ENCODE measurements at regions not wholly inside any gene's neighbourhood (a gene's known extent, or its start where the extent isn't known, plus 50 kb on each side); places are given as distances from the start of the nearest gene placed in this dataset.
A peak's percentile ranks its signal among the peaks of the same experiment; 100 is the strongest.

DNA sequence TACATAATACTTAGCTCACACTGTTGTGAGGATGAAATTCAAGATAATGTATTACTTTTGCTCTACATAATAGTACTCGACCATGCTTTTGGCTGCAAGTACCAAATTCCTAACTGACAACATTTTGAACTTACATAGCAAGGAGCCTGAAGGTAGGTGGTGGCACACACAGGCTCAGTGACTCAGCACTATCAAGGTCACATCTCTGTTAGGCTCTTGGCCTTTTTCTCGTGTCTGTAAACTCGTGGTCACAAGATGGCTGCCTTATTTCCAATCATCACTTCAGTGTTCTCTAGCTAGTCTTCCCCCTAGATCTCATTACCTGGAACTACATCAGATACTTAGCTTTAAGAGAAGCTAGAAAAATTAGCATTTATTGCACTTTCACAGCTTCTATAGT lies 61.4 kb upstream of the ABCB5 start:
- intact Hi-C loops (cut with DNase I) = no loop called here
- DNase-seq = no peak
- H3K4me1 ChIP-seq = no peaks in the 10 kb centered on the region
- no peak for FAIRE-seq
- no peaks in the 10 kb centered on the region for H3K36me3 ChIP-seq
- TF ChIP-seq, protein P1, sequence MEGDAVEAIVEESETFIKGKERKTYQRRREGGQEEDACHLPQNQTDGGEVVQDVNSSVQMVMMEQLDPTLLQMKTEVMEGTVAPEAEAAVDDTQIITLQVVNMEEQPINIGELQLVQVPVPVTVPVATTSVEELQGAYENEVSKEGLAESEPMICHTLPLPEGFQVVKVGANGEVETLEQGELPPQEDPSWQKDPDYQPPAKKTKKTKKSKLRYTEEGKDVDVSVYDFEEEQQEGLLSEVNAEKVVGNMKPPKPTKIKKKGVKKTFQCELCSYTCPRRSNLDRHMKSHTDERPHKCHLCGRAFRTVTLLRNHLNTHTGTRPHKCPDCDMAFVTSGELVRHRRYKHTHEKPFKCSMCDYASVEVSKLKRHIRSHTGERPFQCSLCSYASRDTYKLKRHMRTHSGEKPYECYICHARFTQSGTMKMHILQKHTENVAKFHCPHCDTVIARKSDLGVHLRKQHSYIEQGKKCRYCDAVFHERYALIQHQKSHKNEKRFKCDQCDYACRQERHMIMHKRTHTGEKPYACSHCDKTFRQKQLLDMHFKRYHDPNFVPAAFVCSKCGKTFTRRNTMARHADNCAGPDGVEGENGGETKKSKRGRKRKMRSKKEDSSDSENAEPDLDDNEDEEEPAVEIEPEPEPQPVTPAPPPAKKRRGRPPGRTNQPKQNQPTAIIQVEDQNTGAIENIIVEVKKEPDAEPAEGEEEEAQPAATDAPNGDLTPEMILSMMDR (IDR thresholded peaks at IDR 0.05) = no peak
- H3K27ac ChIP-seq = no peak overlapping the region
- no peak for ATAC-seq
- no peak overlapping the region for H3K4me3 ChIP-seq
- H3K27me3 ChIP-seq = no peaks in the 10 kb centered on the region
- WGBS, 2 donors = 67 to 75% methylated on average over 3 of the region's 3 CpGs
- H3K9me3 ChIP-seq = no peaks in the 10 kb centered on the region

GRCh38 chr7:20556091-20556490 lies 59.4 kb upstream of the ABCB5 start:
- 62 to 78% methylated on average over 4 of the region's 4 CpGs for WGBS, 2 donors
- FAIRE-seq = no peak

GRCh38 chr7:20557116-20557515 lies 58.4 kb upstream of the ABCB5 start:
- ATAC-seq (no peak), FAIRE-seq (no peak), DNase-seq (no peak)
- no peaks in the 10 kb centered on the region for H3K4me1 ChIP-seq
- TF ChIP-seq, protein P1 (IDR thresholded peaks at IDR 0.05) = no peak
- H3K36me3 ChIP-seq = no peaks in the 10 kb centered on the region
- H3K9me3 ChIP-seq = no peaks in the 10 kb centered on the region
- H3K4me3 ChIP-seq = no peak overlapping the region
- 71 to 95% methylated on average over 1 of the region's 1 CpG for WGBS, 2 donors
- H3K27me3 ChIP-seq = no peaks in the 10 kb centered on the region
- intact Hi-C loops (cut with DNase I) = no loop called here
- H3K27ac ChIP-seq = no peak overlapping the region

More at GRCh38 chr7:20556091-20556490, 59.4 kb upstream of the ABCB5 start:
- Histone ChIP-seq H3K36me3 (no peaks in the 10 kb centered on the region), H3K4me3 (no peak overlapping the region), H3K27ac (no peak overlapping the region), H3K4me1 (no peaks in the 10 kb centered on the region), H3K27me3 (no peaks in the 10 kb centered on the region), H3K9me3 (no peaks in the 10 kb centered on the region)
- no peak for ATAC-seq
- intact Hi-C loops (cut with DNase I) = no loop called here
- DNase-seq = no peak
- TF ChIP-seq, protein P1 (IDR thresholded peaks at IDR 0.05) = no peak

DNA sequence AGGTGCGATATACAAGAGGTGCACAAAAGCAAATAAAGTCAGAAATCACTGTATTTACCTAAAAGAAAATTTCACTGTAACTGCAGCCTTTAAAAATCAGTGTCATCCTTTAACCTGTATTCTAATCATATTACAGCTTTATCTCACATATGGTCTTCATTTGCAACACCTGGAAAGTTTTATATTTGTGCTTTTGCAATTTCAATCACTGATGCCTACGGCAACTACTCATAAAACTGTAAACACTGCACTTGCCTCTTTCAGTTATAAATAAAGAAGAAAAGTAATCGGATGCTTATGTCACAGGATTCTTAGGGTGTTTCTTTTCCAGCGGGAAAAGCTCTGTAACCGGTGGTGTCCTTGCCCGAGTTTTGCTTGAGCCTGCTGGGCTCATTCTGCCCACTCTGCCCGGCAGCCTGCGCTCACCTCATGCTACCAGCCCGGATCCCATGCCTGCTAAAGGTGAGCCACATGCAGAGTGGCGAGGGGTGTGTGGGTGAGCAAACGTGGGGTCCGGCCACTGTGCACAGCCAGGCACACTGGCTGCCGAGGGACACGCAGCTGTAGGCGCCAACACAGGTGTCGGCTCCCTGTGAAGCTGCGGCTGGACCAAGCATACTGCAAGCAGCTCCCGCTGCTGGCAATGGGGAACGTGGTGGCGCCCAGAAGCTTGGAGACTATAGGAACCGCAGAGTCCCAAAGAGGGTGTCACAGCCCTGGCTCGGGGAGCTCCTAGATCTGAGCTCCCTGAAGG lies 56.3 kb upstream of the ABCB5 start:
- no peaks in the 10 kb centered on the region for H3K27me3 ChIP-seq
- ATAC-seq (no peak), FAIRE-seq (no peak), DNase-seq (peak in 1 of 6 donors; percentile 39)
- H3K27ac ChIP-seq = no peak overlapping the region
- 70 to 81% methylated on average over 22 of the region's 22 CpGs for WGBS, 2 donors
- no peaks in the 10 kb centered on the region for H3K9me3 ChIP-seq
- H3K36me3 ChIP-seq = no peaks in the 10 kb centered on the region
- TF ChIP-seq, protein P1 (IDR thresholded peaks at IDR 0.05) = no peak
- no peaks in the 10 kb centered on the region for H3K4me1 ChIP-seq
- intact Hi-C loops (cut with DNase I) = no loop called here
- H3K4me3 ChIP-seq = no peak overlapping the region

GRCh38 chr7:20559883-20560282 lies 55.6 kb upstream of the ABCB5 start:
- no peaks in the 10 kb centered on the region for H3K4me1 ChIP-seq
- FAIRE-seq (no peak), DNase-seq (no peak), ATAC-seq (no peak)
- no peaks in the 10 kb centered on the region for H3K9me3 ChIP-seq
- no peaks in the 10 kb centered on the region for H3K27me3 ChIP-seq
- WGBS, 2 donors = 73 to 88% methylated on average over 5 of the region's 5 CpGs
- no peak overlapping the region for H3K27ac ChIP-seq
- H3K4me3 ChIP-seq = no peak overlapping the region
- TF ChIP-seq, protein P1 (IDR thresholded peaks at IDR 0.05) = no peak
- intact Hi-C loops (cut with DNase I) = no loop called here
- H3K36me3 ChIP-seq = no peaks in the 10 kb centered on the region
